GM19463 (cell line): ENCODE measurements at regions not wholly inside any gene's neighbourhood (a gene's known extent, or its start where the extent isn't known, plus 50 kb on each side); places are given as distances from the start of the nearest gene placed in this dataset.

Experiments
- ATAC-seq: cut with Tn5 transposase; IDR thresholded peaks from one replicate; pipeline ENCODE4 v1.9.1; 2021; ENCODE audit warnings: mild to moderate bottlenecking, moderate library complexity; ENCODE audit not compliant: unreplicated experiment

DNA sequence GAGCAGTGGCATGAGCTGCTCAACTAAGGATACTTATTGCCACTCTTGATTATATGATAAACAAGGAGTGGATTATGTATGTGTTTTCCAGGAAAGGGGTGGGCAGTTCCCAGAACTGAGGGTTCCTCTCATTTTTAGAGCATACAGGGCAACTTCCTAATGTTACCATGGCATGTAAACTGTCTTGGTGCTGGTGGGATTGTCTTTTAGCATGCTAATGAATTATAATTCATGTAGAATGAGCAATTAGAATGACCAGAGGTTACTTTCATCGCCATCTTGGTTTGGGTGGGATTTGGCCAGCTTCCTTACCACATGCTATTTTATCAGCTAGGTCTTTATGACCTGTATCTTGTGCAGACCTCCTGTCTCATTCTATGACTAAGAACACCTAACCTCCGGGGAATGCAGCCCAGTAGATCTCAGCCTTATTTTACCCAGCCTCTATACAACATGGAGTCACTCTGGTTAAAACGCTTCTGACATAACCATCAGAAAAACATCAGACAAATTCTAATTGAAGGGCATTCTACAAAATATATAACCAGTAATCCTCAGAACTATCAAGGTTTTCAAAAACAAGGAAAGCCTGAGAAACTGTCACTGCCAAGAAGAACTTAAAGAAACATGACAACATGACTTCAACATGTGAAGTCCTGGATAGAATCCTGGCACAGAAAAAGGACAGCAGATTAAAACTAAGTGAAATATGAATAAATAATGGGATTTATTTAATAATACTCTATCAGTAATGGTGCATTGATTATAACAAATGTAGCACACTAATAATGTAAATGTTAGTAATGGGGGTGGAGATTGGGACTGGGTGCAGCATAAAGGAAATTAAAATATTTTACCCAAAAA, 365.0 kb downstream of the SEMA3D start:
- ATAC-seq = no peak

DNA sequence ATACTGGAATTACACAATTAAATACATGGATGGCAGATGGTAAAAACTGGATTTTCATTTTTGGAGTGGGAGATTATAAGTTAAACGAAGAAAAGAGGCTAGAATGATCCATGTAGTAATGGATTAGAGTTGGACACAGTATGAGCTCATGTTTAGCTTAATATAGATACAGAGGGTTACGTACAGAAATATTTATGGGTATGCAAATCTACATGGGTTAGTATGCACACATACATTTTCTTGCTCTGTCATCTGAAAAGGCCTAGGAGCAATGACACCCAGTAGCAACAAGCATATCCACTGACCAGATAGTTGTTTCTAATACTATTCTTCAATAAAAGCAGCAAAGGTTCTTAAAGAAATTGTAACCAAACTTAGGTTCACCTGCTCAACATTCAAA, 366.4 kb downstream of the SEMA3D start:
- ATAC-seq = no peak

- ATAC-seq = no peak
Observed at GRCh38 chr7:84817016-84817415, 369.8 kb downstream of the SEMA3D start.

DNA sequence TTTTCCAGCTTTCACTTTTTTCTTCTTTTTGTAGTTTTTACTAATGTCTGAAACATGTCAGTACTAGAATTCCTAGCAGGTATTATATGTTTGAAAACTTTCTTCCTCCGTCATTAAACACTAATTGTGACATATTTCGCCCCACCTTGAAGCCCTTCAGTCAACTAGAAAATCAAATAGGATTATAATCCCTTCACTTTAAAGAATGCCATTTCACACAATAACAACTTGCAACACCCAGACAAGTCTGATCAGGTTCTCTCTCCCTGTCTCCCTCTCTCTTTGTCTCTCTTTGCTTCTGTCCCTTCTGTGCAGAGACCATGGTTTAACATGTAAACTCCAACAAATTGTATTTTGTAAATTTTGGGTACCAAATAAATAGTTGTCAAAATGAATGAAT, 373.5 kb downstream of the SEMA3D start:
- ATAC-seq = no peak

DNA sequence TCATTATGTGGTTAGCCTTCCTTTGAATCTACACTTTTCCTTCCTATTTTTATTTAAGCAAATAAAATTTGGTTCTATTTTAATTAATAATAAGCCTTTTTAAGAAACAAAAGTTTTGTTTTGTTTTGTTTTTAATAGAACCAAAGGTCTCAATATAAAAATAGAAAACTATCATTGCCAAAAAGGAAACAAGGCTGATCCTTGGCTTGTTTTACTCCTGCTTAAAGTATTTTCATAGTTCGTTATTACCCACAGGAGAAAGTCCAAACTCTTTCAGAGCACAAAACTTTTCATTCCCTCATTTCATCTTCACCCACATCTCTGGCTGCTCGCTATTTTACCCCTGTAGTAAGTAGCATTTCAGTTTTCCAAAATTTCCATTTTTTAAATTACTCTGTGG, 374.8 kb downstream of the SEMA3D start:
- no peak for ATAC-seq

GRCh38 chr7:84811362-84811761, 375.5 kb downstream of the SEMA3D start:
- ATAC-seq = no peak

- no peak for ATAC-seq
Observed at GRCh38 chr7:84809877-84810276, 377.0 kb downstream of the SEMA3D start.

DNA sequence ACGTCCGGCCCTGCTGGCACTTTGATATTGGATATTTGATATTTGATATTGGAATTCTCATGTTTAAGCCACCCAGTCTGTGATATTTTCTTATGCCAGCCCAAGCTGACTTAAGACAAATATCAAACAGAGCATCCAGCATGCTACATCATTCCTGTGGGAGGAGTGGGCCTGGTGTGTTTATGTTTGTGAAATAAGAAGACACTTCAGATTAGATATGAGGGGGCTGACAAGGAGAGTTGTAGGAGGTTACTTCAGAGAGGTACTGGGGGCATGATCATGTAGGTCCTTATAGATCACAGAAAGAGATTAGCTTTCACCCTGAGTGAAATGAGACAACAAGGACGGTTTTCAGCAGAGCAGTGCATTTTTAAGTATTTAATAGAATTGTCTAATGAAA, 382.9 kb downstream of the SEMA3D start:
- ATAC-seq = no peak

GRCh38 chr7:84801396-84801795, 385.5 kb downstream of the SEMA3D start:
- no peak for ATAC-seq

GRCh38 chr7:84800846-84801245, 386.0 kb downstream of the SEMA3D start:
- no peak for ATAC-seq

GRCh38 chr7:84799106-84799505, 387.8 kb downstream of the SEMA3D start:
- ATAC-seq = no peak

DNA sequence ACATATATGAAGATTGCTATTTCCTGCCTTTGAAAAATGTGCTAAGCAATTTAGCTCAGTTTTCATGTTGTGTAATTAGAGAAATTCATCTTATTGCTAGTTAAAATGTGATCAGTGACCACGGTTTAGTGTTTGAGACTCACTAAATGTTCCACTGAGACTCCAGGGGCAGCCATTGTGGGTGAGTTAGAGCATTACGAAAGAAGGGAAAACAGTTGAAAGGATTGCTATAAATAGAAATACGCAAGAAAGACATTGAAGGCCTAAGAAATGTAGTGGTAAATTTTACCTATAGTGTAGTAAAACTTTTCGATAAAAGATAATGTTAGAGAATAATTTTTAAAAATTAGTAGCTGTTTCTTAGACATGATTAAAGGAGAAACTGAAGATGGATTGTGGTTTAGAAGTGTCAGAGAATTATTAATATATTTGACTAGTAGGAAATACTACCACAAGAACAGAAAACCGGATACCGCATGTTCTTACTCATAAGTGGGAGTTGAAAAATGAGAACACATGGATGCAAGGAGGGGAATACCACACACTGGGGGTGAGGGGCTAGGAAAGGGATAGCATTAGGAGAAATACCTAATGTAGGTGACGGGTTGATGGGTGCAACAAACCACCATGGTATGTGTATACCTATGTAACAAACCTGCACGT, 394.5 kb downstream of the SEMA3D start:
- peak; percentile 62 for ATAC-seq

GRCh38 chr7:84790882-84791281, 396.0 kb downstream of the SEMA3D start:
- no peak for ATAC-seq

GRCh38 chr7:84786073-84786472, 400.8 kb downstream of the SEMA3D start:
- no peak for ATAC-seq

DNA sequence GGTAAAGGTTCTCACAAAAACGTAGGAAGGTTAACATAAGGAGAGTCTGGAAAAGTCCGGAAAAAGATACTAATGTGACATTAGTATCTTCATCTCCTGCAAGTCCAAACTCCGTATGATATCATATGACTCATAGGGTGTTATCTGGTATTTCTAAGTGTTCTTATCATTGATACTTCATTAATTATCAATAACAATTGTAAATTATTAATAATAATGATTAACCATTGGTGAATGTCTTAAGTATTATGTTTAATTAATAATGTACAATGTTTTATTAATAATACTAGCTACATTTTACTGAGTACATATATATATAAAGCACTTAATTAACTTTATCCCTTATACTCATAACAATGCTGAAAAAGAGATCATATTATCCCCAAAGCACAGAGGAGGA, 402.4 kb downstream of the SEMA3D start:
- ATAC-seq = no peak

GRCh38 chr7:84783141-84783778, 403.6 kb downstream of the SEMA3D start:
- no peak for ATAC-seq

DNA sequence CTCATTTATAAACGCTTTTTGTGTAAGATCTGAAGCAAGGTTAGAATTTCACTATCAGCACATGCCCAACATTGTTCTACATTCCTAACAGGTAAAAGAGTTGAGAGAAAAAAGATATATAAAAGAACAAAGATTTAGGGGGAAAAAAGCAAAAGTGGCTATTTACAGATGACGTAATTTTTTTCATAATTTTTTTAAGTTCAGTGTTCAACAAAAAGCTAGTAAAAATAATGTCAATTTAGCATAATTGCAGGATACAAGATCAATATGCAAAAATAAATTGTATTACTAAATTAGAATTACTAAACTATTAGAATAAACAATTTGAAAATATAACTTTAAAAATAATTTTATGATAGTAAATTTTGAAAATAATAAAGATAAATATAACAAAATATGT, 405.0 kb downstream of the SEMA3D start:
- no peak for ATAC-seq

DNA sequence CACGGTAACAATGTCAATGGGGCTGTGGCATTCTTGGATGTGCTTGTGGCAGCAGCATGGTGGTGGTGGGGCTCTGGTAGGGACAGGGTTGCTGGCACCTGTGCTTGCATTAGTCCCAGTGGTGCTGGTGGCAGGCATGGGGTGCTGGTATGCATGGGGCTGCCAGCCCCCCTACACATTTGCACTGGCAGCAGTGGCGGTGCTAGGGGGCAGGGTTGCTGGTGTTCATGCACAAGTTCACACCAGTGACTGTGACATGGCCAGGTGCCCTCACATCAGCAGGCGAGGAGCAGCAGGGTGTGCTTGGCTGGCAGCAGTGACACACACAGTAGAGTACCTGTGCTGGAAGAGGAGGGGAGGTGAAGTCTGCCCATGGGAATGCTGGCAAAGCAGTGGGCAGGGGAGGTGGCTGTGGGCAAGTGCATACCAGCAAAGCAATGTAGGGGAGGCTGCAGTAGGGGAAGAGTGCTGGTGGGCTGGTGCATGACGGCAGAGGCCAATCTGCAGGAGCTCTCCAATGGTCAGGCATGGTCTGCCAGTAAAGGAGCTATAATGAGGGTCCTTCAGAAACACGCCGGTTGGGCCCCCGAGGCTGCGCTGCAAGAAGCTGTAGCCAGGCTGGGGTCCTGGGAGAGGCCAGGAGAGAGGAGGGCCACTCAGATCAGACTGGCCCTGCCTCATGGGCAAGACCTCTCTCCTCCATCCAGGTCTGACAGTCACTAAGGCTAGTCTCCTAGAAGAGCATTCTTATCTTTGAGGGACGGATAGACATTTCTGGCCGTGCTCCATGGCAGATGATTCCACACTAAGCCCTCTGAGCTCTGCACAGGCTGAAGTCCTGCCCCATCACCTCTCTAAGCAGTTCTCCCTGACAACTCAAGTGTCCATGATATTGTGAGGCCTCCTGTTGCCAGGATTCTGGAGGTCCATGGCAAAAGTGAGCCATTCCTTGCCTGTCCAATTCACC, 406.4 kb downstream of the SEMA3D start:
- ATAC-seq = no peak

DNA sequence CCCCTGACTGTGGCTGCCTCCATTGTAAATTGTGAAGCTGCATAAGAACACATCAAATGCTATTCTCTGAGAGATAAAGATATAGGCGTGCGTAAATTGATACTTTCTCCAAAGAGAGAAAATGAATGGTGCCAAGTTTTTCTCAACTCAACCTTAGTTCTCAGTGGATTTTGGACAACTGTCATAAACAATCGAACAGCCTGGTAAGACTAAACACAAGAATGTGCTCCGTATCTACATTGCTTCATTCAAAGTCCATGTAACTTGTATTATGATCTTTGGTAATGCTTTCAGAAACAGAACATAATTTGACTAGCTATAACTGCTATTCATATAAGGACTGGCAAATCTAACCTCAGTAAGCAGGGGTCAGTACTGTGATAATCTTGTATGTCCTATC, 429.1 kb downstream of the SEMA3D start:
- ATAC-seq = no peak

DNA sequence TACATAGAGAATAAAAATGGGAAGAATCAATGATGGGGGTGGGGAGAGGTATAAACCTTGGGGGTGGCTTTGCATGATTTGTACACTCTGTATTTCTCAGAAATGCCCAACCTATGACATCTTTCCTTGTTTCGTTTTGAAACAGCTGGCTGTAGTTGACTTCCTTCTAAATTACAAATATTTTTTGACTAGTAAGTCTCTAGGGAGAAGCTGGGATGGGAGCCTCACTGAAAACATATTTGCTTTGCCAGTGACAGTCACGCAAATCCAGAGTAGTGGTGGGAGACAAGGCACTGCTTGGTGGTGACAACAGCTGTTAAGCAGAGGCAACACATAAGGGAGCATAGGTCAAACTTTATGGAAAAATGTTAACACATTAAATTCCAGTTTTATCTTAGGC, 440.5 kb downstream of the SEMA3D start:
- no peak for ATAC-seq

- ATAC-seq = no peak
Observed at GRCh38 chr7:84744385-84744784, 442.5 kb downstream of the SEMA3D start.
